KG1 (cell line): ENCODE measurements at regions not wholly inside any gene's neighbourhood (a gene's known extent, or its start where the extent isn't known, plus 50 kb on each side); places are given as distances from the start of the nearest gene placed in this dataset.

Source experiments
- DNase-seq: peaks from one replicate; lab custom pipeline; 2025; lab: John Stamatoyannopoulos, UW

- no peak for DNase-seq
Observed at GRCh38 chr2:104408266-104408665, 445.6 kb upstream of the POU3F3 start.

GRCh38 chr2:104410136-104410535 lies 443.8 kb upstream of the POU3F3 start:
- DNase-seq: no peak

- DNase-seq: peak; percentile 14
Observed at GRCh38 chr2:104412384-104412783, 441.5 kb upstream of the POU3F3 start.

GRCh38 chr2:104413890-104414289 lies 440.0 kb upstream of the POU3F3 start:
- DNase-seq: no peak

- no peak for DNase-seq
Observed at GRCh38 chr2:104415284-104415683, 438.6 kb upstream of the POU3F3 start.

GRCh38 chr2:104416339-104417000 lies 437.4 kb upstream of the POU3F3 start:
- no peak for DNase-seq

GRCh38 chr2:104420420-104420819 lies 433.5 kb upstream of the POU3F3 start:
- DNase-seq: no peak

GRCh38 chr2:104420953-104421352 lies 433.0 kb upstream of the POU3F3 start:
- DNase-seq: no peak

GRCh38 chr2:104425850-104426595 lies 427.9 kb upstream of the POU3F3 start:
- no peak for DNase-seq

GRCh38 chr2:104428155-104428554 lies 425.8 kb upstream of the POU3F3 start:
- no peak for DNase-seq

GRCh38 chr2:104429639-104430358 lies 424.1 kb upstream of the POU3F3 start:
- DNase-seq: no peak

- no peak for DNase-seq
Observed at GRCh38 chr2:104430359-104430740, 423.6 kb upstream of the POU3F3 start.

- DNase-seq: no peak
Observed at GRCh38 chr2:104430852-104431251, 423.1 kb upstream of the POU3F3 start.

- DNase-seq: no peak
Observed at GRCh38 chr2:104431701-104432121, 422.2 kb upstream of the POU3F3 start.

- DNase-seq: no peak
Observed at GRCh38 chr2:104432401-104432800, 421.5 kb upstream of the POU3F3 start.

GRCh38 chr2:104432991-104433390 lies 420.9 kb upstream of the POU3F3 start:
- DNase-seq: no peak

GRCh38 chr2:104433657-104434056 lies 420.3 kb upstream of the POU3F3 start:
- DNase-seq: no peak

GRCh38 chr2:104434318-104434792 lies 419.6 kb upstream of the POU3F3 start:
- no peak for DNase-seq

GRCh38 chr2:104434966-104435365 lies 418.9 kb upstream of the POU3F3 start:
- DNase-seq: no peak

- no peak for DNase-seq
Observed at GRCh38 chr2:104438481-104438880, 415.4 kb upstream of the POU3F3 start.

- peak; percentile 22 for DNase-seq
Observed at GRCh38 chr2:104443145-104443544, 410.8 kb upstream of the POU3F3 start.

GRCh38 chr2:104444392-104444791 lies 409.5 kb upstream of the POU3F3 start:
- no peak for DNase-seq

- DNase-seq: no peak
Observed at GRCh38 chr2:104444889-104445288, 409.0 kb upstream of the POU3F3 start.
